SIG-M5 treated with dmso at 0.1 percent for 504 hours (cell line): ENCODE measurements at regions not wholly inside any gene's neighbourhood (a gene's known extent, or its start where the extent isn't known, plus 50 kb on each side); places are given as distances from the start of the nearest gene placed in this dataset.

Experiments
- DNase-seq: peaks from one replicate; lab custom pipeline; 2025; ENCODE audit not compliant: unreplicated experiment; lab: John Stamatoyannopoulos, UW

DNA sequence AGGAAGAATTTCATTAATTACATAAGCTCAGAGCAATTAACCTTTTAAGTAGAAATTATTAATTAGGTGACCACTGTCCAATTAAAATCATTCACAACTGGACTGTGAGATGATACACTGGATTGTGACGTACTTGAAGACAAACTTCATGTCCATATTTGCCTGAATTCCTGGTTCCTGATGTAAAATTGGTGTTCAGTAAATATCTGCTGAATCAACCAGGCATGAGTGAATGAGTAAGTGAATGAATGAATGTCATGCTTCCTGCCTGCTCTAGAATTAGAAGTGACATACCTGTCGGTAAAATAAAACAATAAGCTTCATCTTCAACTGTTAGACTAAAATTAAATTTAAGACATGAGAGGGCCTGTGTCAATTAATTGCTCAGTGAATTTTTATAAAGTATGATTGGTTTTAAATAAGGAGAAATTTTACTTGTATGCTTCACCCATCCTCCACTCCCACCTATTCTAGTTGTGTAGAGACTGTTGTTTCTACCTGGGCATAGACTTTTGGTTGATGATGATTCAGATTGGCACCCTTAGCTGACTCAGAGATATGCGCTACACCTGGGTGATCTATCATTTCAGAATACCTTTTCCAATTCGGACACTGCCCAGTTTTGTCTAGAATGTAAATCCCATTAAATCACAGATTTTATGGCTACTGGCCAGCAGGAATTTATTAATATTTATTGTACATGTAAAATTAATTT, 56.9 kb upstream of the PTGS2 start:
- DNase-seq: no peak

DNA sequence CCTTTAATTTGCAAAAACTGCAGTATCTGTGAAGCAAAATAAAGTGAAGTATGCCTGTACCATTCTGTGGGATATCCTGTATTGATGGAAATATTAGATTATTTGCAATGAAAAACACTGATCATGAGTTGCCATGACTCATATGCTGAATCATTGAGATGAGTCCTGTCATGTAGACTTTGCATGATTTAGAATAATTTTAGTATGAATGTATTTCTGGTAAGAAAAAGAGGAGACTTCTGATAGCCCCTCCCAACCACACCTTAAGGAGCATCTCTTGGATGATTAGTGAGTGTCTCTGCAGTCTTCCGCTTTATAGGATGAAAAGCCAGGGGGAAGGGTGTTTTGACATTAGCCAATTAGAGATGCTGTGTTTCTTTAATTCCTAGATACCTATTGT, 55.2 kb upstream of the PTGS2 start:
- DNase-seq: no peak

DNA sequence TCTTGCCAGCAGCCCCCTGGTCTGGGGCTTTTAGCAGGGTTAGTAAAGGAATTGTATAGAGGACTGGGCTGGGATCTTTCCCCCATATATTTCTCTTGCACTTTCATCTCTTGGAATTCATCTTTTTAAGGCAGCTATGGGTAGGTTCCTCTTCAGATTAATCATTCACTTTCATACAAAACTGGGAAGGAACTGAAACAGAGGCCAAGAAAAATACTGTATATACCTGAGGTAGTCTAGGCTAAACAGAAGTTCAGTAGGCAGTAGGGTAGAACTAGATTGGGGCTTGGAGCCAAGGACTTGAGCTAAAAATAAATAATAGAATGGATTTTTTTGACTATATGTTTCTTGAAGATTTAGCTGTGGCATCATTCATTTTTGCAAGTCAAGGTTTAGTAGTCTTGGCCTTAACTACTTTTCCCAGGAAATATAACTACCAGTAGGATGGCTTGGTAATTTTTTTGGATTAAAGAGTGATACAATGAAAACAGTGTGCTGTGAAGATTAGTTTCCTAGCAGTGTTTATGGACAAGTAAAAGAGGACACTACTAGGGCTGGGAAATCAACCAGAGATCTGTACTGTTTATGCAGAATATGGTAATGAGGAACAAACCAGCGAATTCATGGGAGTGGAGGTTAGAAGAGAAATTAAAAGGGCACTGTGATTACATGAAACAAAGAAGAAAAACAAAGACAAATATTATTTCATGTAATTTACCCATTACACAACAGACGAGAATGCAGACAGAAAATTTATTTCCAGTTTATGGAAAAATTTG, 50.9 kb upstream of the PTGS2 start:
- no peak for DNase-seq
